HG03342 (cell line): ENCODE measurements at regions not wholly inside any gene's neighbourhood (a gene's known extent, or its start where the extent isn't known, plus 50 kb on each side); places are given as distances from the start of the nearest gene placed in this dataset.

ENCODE experiments used
- ATAC-seq: cut with Tn5 transposase; IDR thresholded peaks from one replicate; pipeline ENCODE4 v1.9.1; 2021; ENCODE audit warnings: mild to moderate bottlenecking, moderate library complexity; ENCODE audit not compliant: unreplicated experiment

DNA sequence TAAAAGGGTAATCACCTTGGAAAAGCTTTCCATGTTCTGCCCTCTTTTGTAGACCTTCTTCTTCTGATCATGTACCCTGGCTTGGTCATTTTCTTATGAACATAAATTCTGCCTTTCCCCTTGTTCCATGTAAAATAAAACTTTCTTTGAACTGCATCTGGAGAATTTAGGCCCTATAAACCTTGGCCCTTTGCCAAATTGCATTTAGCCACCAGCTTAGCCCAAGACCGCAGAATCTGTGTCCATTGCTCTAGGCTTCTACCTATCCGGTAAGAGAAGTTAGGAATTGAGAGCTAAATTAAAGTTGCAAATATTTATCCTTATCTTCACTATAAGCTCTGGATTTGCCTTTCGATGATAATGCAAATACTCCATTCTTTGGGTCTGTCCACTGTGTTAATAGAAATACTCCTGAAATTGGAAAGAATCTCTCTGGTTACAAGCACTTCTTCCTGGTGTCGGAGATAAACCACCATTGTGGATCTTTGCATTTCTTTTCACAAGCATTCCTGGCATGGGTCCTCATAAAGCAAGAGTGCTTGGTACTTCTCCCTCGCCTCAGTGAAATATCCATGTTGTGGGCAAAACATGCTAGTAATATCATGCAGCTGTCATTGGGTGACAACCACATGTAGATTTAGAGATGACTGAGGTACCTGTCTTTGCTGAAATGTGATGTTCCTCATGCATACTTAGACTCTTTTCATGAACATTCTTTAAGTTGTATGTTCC lies 698.0 kb upstream of the WWC1 start:
- ATAC-seq, result no peak

DNA sequence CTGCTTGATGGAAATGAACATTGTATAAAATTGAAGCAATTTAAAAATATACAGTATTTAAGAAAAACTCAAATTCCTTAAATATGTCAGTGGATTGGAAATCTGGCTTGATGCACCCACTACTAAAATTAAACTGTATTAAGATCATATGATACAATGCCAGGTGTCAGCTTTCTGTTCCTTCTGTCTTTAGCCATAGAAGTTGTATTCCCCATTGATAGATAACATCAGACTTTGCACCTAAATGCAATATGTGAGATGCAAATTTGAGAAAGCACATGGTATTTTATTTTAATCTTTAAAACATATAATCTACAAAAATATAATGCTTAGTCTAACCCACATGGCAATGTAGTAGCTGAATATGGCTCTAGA lies 697.4 kb upstream of the WWC1 start:
- no peak for ATAC-seq

DNA sequence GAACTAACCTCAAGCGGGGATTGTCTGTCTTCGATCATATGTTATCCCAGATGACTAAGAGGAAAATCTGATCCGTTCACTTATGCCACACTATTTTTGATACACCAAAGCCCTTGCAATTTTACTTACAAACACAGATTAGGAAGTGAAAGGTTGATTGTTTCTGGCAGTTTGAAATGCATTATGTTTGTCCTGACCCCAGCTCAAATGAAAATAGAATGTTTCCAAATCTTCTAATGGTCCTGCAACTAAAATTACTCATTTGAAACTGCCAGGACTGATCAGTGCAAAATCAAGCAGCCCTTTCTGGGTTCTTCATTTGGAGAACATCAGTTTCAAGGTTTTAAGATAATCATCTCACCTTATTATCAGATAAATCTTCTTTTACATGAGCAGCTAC lies 696.7 kb upstream of the WWC1 start:
- no peak for ATAC-seq

DNA sequence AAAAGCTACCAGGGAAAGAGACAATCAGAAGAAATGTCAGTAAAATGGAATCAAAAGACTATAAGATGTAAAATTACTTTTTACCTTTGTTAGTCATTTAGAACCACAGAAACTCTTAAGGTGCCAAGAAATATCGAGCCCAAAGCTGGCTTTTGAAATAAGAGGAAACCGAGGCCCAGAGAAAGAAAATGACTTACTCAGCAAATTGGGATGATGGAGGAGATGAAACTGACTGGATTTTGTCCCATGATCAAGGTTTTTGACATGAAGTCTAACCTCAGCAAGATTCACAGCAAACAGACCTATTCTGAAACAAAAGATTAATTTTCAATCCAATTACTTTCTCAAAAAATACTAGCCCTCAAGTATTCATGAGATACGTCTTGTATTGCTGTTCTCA lies 696.2 kb upstream of the WWC1 start:
- no peak for ATAC-seq

DNA sequence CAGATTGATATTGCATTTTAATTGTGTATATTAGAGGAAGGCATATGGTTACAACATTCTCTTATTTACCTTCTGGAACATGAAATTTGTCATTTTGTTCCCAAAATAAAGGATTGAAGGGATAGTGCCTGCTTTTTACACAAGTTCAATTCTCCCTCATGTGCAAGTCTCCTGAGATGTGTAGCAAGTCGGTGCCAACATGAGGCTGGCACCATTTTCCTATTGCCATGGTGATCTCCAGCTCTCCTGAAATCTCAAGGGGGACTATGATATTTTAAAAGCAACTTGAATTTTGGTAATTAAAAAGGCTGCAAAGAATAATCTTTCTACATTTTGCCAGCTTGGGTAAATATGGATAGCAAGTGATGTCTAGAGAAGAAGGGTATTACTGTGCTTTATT lies 693.3 kb upstream of the WWC1 start:
- ATAC-seq, result no peak

- no peak for ATAC-seq
These were observed 689.4 kb upstream of the WWC1 start for GRCh38 chr5:167602067-167602466.

- ATAC-seq, result no peak
These were observed 688.3 kb upstream of the WWC1 start for GRCh38 chr5:167603135-167603534.

DNA sequence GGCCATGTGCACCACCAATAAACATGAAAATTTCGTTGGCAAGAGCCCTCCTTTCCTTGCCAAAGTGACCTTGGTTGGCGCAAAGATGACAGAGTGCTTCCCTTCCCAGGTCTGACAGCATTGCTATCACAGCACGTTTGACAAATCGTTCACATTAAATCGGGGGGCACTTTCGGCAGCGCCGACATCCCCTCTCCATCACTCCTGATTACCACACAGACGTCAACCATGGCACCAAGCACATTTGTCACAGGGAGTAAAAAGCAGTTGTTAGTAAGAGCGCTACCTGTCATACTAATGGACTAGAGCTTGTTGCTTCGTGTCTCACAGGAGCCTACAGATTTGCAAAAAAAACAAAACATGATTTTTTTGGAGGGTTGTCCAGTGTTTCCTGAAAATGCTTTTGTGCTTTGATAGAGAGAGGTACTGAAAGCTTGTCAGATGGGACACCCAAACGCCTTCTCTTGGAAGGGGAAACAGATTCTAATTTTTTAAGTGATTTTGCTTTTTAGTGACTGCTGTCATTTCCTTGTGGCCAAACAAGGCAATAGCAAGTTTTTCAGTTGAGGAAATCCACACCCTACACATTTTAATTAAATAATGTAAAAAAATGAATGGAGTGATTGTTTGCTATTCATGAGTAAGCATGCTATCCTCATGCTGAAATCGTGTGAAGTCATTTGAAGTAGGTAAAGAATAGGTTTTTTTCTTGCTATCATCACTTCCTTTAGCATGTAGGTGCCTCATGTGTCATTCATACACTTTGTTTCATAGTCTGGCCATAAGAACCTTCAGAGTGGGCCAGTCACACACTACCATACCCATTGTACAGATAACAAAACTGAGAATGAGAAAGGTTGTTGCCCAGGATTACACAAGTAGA lies 682.8 kb upstream of the WWC1 start:
- ATAC-seq, result no peak

- no peak for ATAC-seq
These were observed 677.0 kb upstream of the WWC1 start for GRCh38 chr5:167614294-167615021.

GRCh38 chr5:167616043-167616890 lies 675.2 kb upstream of the WWC1 start:
- ATAC-seq, result no peak

GRCh38 chr5:167623354-167623753 lies 668.1 kb upstream of the WWC1 start:
- ATAC-seq, result no peak

GRCh38 chr5:167624053-167624452 lies 667.4 kb upstream of the WWC1 start:
- no peak for ATAC-seq

GRCh38 chr5:167626341-167627123 lies 664.9 kb upstream of the WWC1 start:
- ATAC-seq, result no peak

DNA sequence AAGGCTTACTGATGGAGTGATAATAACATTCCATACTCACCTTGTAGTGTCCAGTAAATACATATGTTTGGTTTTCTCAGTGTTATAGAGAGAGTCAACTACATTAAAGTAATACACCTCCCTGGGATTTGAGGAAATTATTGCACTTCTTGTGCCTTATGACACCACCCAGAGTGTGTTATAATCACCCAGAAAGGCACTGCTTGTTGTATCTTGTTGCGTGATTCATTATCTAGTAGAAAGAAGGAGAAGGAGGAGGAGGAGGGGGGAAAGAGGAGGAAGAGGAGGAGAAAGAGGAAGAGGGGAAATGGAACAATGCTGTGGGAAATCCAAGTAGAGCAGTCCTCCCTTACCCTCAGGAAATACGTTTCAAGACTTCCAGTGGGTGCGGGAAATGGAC lies 661.8 kb upstream of the WWC1 start:
- no peak for ATAC-seq

DNA sequence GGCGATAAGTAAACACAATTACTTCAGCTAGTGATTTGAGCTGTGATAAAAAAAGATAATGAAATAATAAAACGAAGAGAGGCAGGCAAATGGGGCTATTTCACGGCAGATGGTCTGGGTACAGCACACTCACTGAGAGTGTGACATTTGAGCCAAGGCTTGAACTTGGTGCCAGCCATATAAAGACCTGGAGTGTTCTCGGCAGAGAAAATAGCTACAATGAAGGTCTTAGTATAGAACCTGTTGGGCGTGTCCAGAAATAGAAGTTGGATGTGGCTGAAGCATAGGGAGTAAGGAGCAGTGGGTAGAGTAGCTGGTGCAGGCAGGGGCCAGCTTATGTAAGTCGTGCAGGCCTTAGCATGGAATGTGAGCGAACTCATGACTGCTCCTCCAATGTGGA lies 660.3 kb upstream of the WWC1 start:
- ATAC-seq, result no peak

DNA sequence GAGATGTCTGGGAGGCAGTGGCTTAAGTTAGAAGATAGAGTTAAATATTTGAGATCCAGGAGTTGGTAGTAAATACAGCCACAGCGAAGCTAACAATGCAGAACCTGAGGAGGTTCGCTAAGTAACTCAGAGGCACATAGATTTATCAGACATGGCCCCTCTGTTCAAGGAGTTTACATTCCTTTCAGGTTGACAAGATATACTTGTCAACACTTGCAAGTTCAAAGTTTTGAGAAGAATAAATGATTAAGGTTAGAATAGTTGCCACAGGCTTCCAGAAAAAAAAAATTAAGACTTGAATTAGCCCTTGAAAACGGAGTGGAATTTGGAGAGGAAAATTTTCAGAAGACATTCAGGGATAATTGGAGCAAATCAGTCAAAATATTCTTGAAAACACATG lies 658.3 kb upstream of the WWC1 start:
- no peak for ATAC-seq

DNA sequence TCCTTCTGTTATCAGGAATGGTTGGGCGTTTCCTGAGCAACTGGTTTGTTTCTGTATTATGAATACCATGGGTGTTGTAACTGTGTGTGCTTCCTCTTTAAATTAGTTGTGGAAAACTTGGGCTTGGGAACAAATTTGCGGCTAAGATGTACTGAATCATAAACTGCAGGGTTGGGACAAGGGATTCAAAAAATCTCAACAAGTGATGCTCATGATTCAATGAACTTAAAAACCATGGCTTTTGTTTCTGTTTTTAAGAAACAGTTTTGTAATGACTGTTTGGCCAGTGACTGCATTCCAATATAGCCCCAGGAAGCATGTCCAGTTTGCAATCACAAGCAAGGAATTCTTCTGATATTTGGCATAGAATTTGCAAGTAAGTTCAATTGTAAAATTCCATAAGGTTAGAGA lies 657.5 kb upstream of the WWC1 start:
- ATAC-seq, result no peak

GRCh38 chr5:167634432-167634831 lies 657.0 kb upstream of the WWC1 start:
- ATAC-seq, result no peak

DNA sequence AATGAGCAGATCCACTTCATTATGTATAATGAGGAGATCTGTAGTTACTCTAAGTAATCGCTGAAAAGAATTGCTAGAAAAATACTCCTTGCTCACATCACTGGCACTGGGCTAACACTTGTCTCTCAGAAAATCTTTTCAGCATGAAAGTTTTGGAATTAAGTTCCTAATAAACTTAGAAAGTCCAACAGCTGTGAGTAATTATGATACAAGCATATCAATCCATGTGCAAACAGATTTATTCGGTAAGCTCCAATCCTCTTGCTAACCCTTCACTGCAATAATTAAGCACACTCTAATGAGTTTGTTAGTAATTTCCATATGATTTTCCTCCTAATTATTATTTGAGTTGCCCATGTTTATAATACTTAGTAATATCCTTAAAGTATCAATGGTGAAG lies 652.6 kb upstream of the WWC1 start:
- no peak for ATAC-seq

- ATAC-seq, result no peak
These were observed 652.2 kb upstream of the WWC1 start for GRCh38 chr5:167639273-167639672.
